HG03064 (cell line): ENCODE measurements at regions not wholly inside any gene's neighbourhood (a gene's known extent, or its start where the extent isn't known, plus 50 kb on each side); places are given as distances from the start of the nearest gene placed in this dataset.

Experiments
- ATAC-seq: cut with Tn5 transposase; IDR thresholded peaks from one replicate; pipeline ENCODE4 v1.9.1; 2021; ENCODE audit warnings: low read depth; ENCODE audit not compliant: unreplicated experiment

DNA sequence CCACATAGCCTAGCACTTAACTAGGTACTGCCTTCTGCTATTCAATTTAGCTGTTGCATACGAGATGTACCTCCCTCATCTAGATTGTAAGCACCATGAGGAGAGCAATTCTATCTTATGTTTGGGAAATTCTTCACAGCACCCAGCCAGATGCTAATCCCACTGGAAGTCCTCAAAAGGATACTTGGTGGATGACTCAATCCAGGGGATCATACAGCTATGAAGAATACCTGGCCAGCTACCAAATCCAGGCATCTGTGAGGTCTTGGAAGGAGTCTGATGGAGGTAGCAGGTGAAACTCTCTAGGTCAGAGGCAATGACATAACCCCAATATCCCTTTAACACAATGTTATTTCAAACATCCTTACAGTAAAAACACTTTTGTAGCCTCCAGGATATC lies 167.8 kb upstream of the NCAM1 start:
- no peak for ATAC-seq

DNA sequence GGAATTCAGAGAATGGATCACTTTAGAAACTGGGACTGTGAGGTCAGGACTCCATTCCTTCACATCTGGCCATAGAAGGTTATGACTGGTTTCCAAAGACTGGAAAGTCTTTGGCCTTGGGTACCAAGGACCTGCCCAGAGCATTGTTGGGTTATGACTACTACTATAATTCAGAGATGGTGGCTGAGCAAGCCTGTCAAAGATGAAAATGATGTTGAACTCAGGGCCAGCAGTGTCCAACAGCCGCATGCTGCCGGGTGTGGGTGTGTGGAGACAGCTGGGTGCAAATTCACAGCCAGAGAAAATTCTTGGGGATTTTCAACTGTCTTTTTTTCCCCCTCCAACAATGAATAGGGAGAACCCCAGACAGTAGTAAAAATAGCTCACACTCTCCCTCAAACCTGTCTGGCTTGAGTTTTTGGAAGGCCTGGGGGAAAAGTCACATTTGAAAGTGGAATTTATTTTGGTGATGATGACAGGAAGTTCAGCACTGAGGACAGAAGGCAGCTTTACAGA lies 166.8 kb upstream of the NCAM1 start:
- no peak for ATAC-seq

DNA sequence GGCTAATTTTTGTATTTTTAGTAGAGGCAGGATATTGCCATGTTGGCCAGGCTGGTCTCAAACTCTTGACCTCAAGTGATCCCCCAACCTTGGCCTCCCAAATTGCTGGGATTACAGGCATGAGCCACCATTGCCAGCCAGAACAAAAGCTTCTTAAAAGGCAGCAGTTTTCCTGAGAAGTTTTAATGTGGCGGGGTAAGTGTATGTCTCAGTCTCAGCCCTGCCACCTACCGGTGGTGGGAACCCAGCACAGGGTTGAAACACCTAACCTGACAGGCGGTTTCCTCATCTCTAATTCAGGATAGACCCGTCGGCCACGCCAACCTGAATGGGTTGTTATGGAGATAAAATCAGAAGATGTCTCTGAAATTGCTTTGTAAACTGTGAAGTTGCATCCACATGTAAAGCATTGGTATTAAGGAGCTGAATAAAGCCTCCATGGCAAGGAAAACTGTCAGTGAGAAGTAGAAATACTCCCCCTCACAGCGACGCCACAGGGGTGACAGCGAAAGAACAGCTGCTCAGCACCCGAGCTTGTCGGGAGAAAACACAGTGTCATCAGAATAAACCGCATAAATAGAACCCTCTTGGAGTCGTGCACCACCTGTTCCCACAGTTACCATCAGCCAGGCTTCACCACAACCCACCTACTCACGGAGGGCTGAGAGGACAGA lies 165.9 kb upstream of the NCAM1 start:
- ATAC-seq: no peak

DNA sequence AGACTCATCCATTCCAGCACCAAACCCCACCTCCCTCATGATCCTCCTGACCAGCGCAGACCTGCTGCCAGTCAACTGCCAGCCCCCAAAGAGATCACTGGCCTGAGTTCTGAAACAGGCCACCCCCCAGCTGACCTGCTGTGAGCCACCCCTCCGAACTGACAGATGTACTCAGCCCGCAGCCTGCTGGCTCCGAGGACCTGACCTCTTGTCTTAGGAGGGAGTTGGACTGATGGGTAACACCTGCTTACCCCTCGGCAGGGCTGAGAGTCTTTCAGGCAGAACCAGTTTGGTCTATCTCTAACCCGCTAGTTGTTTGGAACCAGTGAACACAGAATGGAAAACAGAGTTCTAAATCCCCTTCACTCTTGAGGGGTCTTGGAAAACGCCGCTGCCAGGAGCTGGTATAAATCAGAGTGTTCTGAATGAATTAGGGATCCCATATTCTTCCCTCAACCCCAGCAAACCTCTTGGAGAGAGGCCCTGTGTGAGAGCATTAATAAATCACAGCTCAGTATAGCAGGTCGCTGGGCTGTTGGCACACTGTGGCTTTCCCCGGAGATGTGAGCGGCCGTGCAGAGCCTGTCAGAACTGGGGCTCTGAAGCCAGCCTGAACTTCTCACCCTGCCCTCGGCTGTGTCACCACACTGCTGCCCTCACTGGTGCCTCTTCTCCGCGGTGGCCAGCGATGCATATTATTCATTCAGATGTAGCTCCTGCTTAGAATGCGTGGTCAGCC lies 165.1 kb upstream of the NCAM1 start:
- no peak for ATAC-seq

- no peak for ATAC-seq
These were observed 164.1 kb upstream of the NCAM1 start for GRCh38 chr11:112797092-112797491.

DNA sequence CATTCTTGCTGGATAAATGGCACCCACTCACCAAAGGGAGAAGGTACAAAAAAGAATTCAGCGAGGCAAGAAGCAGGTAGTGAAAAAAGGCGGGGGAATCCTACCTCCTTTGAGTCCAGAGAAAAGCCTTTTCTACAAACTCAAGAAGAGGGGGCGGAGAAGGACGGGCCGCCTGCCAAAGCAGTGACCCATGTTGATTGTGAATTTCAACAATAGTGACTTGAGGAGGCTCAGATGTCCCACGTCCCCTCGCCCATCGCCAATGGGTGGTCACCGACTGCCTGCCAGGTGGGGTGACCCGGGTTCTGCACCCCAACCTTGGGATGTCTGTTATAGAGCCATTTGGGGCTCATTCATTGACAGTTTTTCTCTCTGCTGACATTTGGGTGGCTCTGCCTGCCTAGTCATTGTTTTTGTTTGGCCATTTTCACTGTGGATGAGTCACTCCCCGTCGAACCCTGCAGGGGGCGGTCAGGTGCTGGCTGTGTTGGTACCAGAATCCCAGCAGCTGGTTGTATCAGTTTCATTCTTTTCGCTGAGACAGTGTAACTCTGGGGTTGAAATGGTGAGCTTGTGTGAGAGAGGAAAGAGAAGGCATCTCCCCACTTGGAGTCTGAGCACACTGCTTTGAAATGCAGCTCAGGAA lies 163.4 kb upstream of the NCAM1 start:
- ATAC-seq: no peak

DNA sequence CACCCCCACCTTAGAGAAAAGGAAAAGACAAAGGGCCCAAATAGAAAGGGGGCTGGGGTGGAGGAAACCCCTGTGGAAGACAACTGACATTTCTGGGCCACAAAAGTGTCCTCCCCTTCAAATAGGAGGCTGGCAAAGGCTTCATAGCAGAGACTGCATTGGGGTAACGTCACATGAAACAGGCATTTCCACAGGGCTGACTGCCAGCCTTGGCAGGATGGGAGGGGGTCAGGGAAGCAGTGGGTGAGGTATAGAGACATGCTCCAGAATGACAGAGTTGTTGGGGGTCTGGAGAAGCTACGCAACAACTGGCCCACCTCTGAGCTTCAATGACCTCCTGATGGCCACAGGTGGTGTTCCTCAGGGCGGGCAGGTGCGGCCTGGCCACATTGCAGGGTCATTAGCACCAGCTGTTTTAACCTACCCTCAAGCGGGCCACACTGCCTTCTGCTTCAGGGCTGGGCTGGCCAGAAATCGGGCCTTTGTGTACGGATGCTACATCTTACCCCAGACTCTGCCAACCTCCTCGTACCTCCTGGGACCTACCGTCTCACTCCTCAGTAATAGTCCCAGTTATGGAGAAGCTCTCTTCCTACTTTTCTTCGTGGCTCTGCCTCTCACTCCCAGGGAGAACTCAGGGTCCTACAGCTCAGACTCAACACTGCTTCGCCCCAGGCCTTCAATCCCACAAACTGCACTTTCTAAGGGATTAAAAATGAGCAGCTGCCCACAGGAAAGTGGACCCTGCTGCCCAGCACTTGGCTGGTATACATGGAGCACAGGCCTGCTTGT lies 160.0 kb upstream of the NCAM1 start:
- ATAC-seq: no peak

DNA sequence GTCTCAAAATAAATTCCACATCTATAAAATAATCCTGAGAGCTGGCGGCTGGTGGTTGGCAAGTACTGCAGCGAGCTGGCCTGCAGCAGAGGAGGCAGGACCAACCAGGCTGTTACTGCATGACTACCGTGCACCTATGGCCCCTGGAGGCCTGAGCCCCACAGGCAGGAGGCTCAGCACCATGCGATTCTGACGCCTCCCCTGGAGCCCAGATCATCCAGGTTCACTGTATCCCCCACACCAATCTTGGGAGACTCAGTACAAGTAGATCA lies 159.5 kb upstream of the NCAM1 start:
- ATAC-seq: no peak

GRCh38 chr11:112805658-112806057 lies 155.6 kb upstream of the NCAM1 start:
- no peak for ATAC-seq

DNA sequence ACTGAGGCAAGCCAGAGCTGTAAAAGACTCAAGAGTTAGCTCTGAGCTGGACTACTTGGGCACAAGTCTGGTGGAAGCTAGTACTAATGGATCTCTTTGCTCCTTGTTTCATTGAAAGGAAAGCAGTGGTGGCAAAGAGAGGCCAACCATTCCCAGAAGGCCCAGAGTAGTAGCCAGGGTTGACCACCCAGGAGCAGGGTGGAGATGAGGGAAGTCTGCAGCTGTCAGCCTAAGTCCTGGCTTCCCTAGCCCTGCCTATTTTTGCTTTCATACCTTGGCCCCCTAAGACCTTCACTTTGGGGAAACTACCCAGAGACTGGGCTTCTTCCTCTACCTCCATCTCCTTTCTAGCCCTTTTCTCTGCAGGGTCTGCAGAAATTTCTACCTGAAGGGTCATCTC lies 155.0 kb upstream of the NCAM1 start:
- no peak for ATAC-seq

- ATAC-seq: no peak
These were observed 154.3 kb upstream of the NCAM1 start for GRCh38 chr11:112806876-112807275.

- ATAC-seq: no peak
These were observed 151.8 kb upstream of the NCAM1 start for GRCh38 chr11:112809429-112809828.

DNA sequence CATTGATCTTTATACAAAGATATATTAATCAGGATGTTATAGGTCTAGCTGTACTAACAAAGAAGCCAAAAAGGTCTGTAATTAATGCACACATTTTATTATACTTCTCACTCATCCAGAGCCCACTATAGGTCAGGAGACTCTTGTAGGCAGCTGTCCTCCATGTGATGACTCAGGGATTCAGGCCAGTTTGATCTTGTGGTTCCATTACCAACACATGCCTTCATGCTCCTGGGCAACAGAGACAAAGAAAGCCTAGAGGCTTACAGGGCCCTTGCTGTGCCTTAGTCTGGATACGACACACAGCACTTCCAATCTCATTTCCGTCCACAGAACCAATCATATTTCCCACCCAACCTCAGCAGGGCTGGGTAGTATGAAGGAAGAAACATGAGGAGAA lies 150.3 kb upstream of the NCAM1 start:
- no peak for ATAC-seq

DNA sequence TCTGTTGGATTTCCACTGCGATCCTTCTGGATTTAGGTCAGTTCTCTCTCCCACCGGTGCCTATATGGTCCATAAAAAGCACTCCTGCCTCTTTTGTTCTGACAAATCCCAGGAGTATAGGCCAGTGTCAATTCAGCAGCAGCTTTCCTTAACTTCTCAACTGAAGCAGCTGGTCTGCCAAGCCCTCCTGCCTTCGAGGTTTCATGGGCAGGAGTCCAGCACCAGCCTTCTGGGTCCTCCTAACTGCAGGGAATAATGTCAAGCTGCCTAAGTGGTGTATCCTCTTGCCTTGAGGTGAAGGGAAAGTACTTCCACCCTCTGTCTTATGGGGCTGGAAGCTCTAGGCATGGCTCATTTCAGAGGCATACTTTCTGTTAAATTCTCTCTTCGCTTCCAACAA lies 149.4 kb upstream of the NCAM1 start:
- no peak for ATAC-seq

DNA sequence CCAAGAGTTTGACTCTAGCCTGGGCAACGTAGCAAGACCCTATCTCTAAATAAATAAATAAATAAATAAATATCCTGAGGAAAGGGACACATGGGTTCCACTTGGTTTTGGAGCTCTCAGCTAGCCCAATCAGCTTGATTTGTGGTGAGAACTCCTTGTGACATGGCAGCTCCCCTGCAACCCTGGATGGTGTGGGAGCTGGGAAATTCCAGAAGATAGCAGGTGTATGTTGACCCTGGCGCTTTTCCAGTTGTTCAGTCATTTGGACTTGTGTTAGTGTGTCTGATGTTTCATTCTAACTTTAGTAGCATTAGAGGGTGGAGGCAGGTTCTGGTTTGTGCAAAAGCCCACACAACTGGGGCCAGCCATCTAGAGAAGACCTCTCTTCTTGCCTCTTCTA lies 148.5 kb upstream of the NCAM1 start:
- no peak for ATAC-seq

- no peak for ATAC-seq
These were observed 147.1 kb upstream of the NCAM1 start for GRCh38 chr11:112814168-112814567.

DNA sequence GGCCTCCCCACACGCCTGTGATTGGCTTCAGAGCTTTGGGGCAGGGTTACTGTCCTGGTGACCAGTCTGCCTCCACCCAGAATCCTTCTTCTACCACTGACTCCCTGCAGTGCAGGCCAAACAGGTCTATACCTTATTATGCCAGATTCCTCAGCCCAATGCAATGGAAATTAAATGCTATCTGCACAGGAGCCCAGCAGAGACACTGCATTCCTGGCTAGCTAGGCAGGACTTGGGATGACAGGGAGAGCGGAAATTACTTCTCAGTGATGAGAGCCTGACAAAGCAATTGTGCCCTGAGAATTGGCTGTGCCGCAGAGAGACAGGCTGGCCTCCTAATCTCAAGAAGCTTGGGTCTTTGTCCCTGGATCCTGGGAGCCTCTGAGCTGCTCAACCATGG lies 143.8 kb upstream of the NCAM1 start:
- ATAC-seq: no peak

DNA sequence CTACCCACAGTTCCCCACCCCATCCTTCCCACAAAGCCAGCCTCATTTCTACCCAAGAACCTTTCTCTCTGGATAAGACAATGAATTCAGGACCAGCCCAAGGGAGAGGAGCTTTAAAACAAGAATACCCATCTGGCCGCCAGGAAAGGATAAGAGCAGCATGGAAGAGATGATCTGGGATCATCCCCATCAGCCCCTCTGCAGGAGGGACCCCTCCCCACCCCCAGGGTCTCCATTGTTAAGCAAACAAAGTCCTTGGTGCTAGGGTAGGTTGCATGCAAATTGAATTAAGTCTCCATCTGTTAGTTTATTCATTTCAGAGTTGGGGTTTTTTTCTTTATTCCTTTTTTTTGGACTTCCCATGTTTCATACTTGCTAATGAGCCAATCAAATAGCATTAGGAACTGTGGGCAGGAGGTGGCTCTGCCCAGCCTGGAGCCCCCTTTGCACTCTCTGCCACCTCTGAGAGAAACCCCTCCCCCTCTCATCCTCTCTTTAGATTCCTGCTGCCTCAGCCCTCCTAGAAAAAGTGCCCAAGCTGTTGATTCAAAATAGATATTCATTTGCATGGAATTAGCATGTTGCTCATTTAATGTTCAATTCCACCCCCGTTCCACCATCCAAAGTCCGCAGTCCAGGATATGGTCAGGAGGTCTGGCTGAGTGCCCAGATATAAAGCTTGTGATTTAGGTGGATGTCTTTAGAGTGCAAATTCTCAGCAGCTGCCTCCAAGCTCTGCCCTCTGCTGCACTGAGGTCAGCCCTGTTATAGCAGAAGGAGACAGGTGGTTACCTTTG lies 138.5 kb upstream of the NCAM1 start:
- no peak for ATAC-seq

- ATAC-seq: no peak
These were observed 135.2 kb upstream of the NCAM1 start for GRCh38 chr11:112826026-112826425.

- ATAC-seq: no peak
These were observed 134.4 kb upstream of the NCAM1 start for GRCh38 chr11:112826788-112827187.
